ENCODE measurements at regions not wholly inside any gene's neighbourhood (a gene's known extent, or its start where the extent isn't known, plus 50 kb on each side); places are given as distances from the start of the nearest gene placed in this dataset. TPM values are rescaled to one million over a fixed set of nuclear protein-coding genes. Genes with fewer than 3 reads are reported as not detected.

Small RNA genes in the stretch of these regions (microRNA-seq; reads per million reads assigned to microRNA genes)
- gene RF00334 (ENCODE audit: insufficient read depth, insufficient read length): not detected

Small RNA genes in the stretch of these regions (small RNA-seq; reads per million reads assigned to genes)
- 0 to 0.08 (median 0) reads per million in 5 experiments for gene RF00334

All from IMR-90 (cell line).